Caki2 (cell line): ENCODE measurements at regions not wholly inside any gene's neighbourhood (a gene's known extent, or its start where the extent isn't known, plus 50 kb on each side); places are given as distances from the start of the nearest gene placed in this dataset.

Experiments used
- DNase-seq: peaks from one replicate; pipeline ENCODE4 v3.0.0-alpha.2; 2015; ENCODE audit warnings: low read depth
- in situ Hi-C: cut with HindIII; loops from 2 replicates; pipeline ENCODE4 v1.10.0; 2016; ENCODE audit warnings: low sequenced_read_pairs, low pct_unique_long_range_greater_than_20kb, mixed read lengths

GRCh38 chr1:232890340-232890943 is 60.0 kb upstream of the NTPCR start:
- DNase-seq: no peak
- in situ Hi-C loops: no loop called here

- in situ Hi-C loops: no loop called here
- DNase-seq: no peak
These were observed 59.3 kb upstream of the NTPCR start for GRCh38 chr1:232891071-232891470.

- no peak for DNase-seq
- in situ Hi-C loops: no loop called here
These were observed 58.6 kb upstream of the NTPCR start for GRCh38 chr1:232891656-232892317.

GRCh38 chr1:232893481-232894313 is 56.7 kb upstream of the NTPCR start:
- DNase-seq: no peak
- in situ Hi-C loops: no loop called here

- in situ Hi-C loops: no loop called here
- DNase-seq: no peak
These were observed 56.0 kb upstream of the NTPCR start for GRCh38 chr1:232894436-232894835.

GRCh38 chr1:232897949-232898465 is 52.4 kb upstream of the NTPCR start:
- no peak for DNase-seq
- in situ Hi-C loops: no loop called here

GRCh38 chr1:232899268-232899667 is 51.1 kb upstream of the NTPCR start:
- in situ Hi-C loops: no loop called here
- no peak for DNase-seq

- DNase-seq: no peak
- in situ Hi-C loops: no loop called here
These were observed 50.6 kb upstream of the NTPCR start for GRCh38 chr1:232899839-232900238.
